ENCODE measurements at regions not wholly inside any gene's neighbourhood (a gene's known extent, or its start where the extent isn't known, plus 50 kb on each side); places are given as distances from the start of the nearest gene placed in this dataset.
A peak's percentile ranks its signal among the peaks of the same experiment; 100 is the strongest.

DNA sequence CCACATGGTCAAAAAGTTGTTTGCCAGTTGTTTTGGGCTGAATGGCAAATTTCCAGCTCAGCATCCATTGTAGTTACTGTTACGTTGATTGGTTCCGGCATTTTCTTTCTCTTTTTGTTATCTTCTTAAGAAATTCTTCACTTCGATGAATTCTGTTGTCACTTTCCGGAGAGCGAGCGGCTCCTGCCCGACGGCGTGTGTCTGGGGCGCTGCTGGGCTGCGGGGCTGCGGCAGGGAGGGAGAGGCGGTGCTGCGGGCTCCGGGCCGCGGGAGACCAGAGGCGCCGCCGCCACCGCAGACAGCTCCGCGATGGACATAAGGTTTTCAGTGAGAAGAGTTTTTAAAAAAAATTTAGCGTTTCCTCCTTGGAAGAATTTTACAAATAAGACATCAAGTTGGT lies 117.4 kb downstream of the RRM1 start:
- no peaks in the 10 kb centered on the region for H3K4me1 ChIP-seq (ENCODE audit: insufficient read depth)
- no peaks in the 10 kb centered on the region for H3K9me3 ChIP-seq (ENCODE audit: low read depth)
- H2AFZ ChIP-seq = peak overlapping the region; percentile 62
- H3K9me2 ChIP-seq (replicated peaks; ENCODE audit: insufficient read depth) = no peaks in the 10 kb centered on the region
- H4K20me1 ChIP-seq (ENCODE audit: insufficient read depth, poor library complexity, severe bottlenecking) = no peaks in the 10 kb centered on the region
- H3K79me2 ChIP-seq = no peaks in the 10 kb centered on the region
- no peak for DNase-seq (ENCODE audit: low spot score)
- H3K27me3 ChIP-seq = peaks cover 22% of the 10 kb centered on the region
- no peaks in the 10 kb centered on the region for H3K36me3 ChIP-seq (replicated peaks; ENCODE audit: insufficient read depth, low read depth)
- TF ChIP-seq, protein P1, sequence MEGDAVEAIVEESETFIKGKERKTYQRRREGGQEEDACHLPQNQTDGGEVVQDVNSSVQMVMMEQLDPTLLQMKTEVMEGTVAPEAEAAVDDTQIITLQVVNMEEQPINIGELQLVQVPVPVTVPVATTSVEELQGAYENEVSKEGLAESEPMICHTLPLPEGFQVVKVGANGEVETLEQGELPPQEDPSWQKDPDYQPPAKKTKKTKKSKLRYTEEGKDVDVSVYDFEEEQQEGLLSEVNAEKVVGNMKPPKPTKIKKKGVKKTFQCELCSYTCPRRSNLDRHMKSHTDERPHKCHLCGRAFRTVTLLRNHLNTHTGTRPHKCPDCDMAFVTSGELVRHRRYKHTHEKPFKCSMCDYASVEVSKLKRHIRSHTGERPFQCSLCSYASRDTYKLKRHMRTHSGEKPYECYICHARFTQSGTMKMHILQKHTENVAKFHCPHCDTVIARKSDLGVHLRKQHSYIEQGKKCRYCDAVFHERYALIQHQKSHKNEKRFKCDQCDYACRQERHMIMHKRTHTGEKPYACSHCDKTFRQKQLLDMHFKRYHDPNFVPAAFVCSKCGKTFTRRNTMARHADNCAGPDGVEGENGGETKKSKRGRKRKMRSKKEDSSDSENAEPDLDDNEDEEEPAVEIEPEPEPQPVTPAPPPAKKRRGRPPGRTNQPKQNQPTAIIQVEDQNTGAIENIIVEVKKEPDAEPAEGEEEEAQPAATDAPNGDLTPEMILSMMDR (IDR thresholded peaks at IDR 0.05; ENCODE audit: poor library complexity) = no peak
- peak; percentile 68 for TF ChIP-seq EZH2 (IDR thresholded peaks at IDR 0.05; ENCODE audit: borderline replicate concordance)
- no peak for TF ChIP-seq EZH2phosphoT487 (IDR thresholded peaks at IDR 0.05; ENCODE audit: low read depth, severe bottlenecking, unreplicated experiment)
- H3K27ac ChIP-seq = no peak overlapping the region
- H3K4me2 ChIP-seq = peak overlapping the region; percentile 76
- no peak overlapping the region for H3K4me3 ChIP-seq
- 8% methylated on average over 24 of the region's 24 CpGs for WGBS (ENCODE audit: low lambda C conversion rate, missing lambda C conversion rate)

DNA sequence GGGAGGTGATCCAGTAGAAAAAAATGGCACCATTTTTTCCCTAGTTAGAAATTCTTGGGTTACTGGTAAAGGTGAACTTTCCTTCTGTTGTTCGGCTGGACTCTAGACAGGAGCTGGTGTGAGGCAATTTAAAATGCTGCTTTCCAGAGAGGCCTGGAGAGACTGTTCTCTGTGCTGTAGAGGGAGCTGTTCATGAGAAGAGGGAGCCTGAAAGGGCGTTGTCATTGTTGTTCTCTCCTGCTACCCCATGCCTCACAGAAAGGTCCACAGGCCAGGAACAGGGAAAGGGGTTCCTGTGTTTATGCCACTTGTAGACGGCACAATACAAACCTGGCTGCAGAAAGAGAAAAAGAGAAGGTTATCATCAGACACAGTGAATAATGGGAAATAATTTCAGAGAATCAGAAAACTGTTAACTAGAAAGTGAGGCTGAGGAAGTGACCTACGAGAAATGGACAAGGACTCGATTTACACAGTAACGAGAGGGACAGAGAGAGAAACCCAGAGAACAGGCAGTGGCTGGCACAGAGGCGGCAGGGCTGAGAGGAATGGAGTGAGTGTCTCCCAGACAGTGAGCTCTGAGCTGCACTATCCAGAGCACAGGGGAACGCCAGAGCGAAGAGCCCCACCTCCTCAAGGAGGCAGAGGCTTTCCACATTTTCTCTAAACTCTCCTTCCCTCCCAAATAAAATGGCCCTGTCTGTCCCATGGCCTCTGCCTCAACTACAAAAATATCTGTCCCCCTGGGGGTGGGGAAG lies 109.2 kb downstream of the RRM1 start:
- 81% methylated on average over 9 of the region's 9 CpGs for WGBS (ENCODE audit: low lambda C conversion rate, missing lambda C conversion rate)
- Histone ChIP-seq H3K4me3 (no peak overlapping the region), H3K27ac (no peak overlapping the region), H3K36me3 (replicated peaks; ENCODE audit: insufficient read depth, low read depth) (no peaks in the 10 kb centered on the region), H3K4me2 (no peak overlapping the region), H3K9me2 (replicated peaks; ENCODE audit: insufficient read depth) (no peaks in the 10 kb centered on the region), H3K4me1 (ENCODE audit: insufficient read depth) (no peaks in the 10 kb centered on the region), H2AFZ (no peak overlapping the region), H3K79me2 (no peaks in the 10 kb centered on the region), H4K20me1 (ENCODE audit: insufficient read depth, poor library complexity, severe bottlenecking) (no peaks in the 10 kb centered on the region), H3K27me3 (no peaks in the 10 kb centered on the region), H3K9me3 (ENCODE audit: low read depth) (no peaks in the 10 kb centered on the region)
- no peak for DNase-seq (ENCODE audit: low spot score)
- TF ChIP-seq, protein P1 (IDR thresholded peaks at IDR 0.05; ENCODE audit: poor library complexity) = peak; percentile 17
- TF ChIP-seq EZH2 (IDR thresholded peaks at IDR 0.05; ENCODE audit: borderline replicate concordance) = no peak

DNA sequence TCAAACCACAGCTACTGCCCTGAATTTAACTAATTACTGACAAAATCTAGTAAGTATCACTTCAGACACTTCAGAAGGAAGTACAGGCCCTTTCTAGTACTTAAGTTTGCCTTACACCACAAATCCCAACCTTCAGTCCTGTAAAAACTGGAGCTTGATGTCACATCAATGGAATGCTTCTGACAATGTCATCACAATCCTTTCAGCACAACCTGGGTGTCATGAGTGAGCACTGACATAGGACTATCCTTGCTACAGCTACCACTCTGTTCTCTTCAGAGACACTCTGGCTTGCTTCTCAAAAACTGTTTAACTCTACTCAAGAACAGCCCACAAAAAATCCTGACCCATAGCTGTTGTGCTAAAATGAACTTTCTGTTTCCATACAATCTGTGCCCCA lies 108.2 kb downstream of the RRM1 start:
- no peaks in the 10 kb centered on the region for H3K27me3 ChIP-seq
- H2AFZ ChIP-seq = no peak overlapping the region
- no peaks in the 10 kb centered on the region for H3K79me2 ChIP-seq
- no peaks in the 10 kb centered on the region for H3K9me3 ChIP-seq (ENCODE audit: low read depth)
- no peaks in the 10 kb centered on the region for H3K9me2 ChIP-seq (replicated peaks; ENCODE audit: insufficient read depth)
- H3K4me3 ChIP-seq = no peak overlapping the region
- DNase-seq (ENCODE audit: low spot score) = no peak
- no peaks in the 10 kb centered on the region for H4K20me1 ChIP-seq (ENCODE audit: insufficient read depth, poor library complexity, severe bottlenecking)
- no peaks in the 10 kb centered on the region for H3K36me3 ChIP-seq (replicated peaks; ENCODE audit: insufficient read depth, low read depth)
- H3K4me1 ChIP-seq (ENCODE audit: insufficient read depth) = no peaks in the 10 kb centered on the region
- TF ChIP-seq, protein P1 (IDR thresholded peaks at IDR 0.05; ENCODE audit: poor library complexity) = no peak
- H3K27ac ChIP-seq = no peak overlapping the region
- H3K4me2 ChIP-seq = no peak overlapping the region

DNA sequence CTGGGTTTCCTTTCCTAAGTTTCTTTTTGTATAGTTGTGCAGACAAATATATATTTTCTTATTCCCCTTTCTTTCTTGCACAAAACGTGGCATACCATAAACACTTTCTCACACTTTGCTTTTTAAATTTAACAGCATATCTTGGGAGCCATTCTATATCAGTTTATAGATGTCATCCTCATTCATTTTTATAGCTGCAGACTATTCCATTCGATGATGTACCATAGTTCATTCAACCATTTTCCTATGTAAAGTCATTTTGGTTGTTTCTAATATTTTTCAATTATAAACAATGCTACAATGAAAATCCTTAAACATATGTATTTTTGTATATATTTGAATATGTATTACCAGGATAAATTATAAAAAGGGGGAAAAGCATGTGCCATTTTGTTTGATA lies 102.5 kb downstream of the RRM1 start:
- no peaks in the 10 kb centered on the region for H3K4me1 ChIP-seq (ENCODE audit: insufficient read depth)
- H3K27me3 ChIP-seq = no peaks in the 10 kb centered on the region
- no peaks in the 10 kb centered on the region for H4K20me1 ChIP-seq (ENCODE audit: insufficient read depth, poor library complexity, severe bottlenecking)
- H3K27ac ChIP-seq = no peak overlapping the region
- WGBS (ENCODE audit: low lambda C conversion rate, missing lambda C conversion rate) = 92% methylated on average over 2 of the region's 2 CpGs
- no peaks in the 10 kb centered on the region for H3K36me3 ChIP-seq (replicated peaks; ENCODE audit: insufficient read depth, low read depth)
- no peaks in the 10 kb centered on the region for H3K9me2 ChIP-seq (replicated peaks; ENCODE audit: insufficient read depth)
- H3K4me3 ChIP-seq = no peak overlapping the region
- TF ChIP-seq EZH2phosphoT487 (IDR thresholded peaks at IDR 0.05; ENCODE audit: low read depth, severe bottlenecking, unreplicated experiment) = no peak
- no peak for TF ChIP-seq EZH2 (IDR thresholded peaks at IDR 0.05; ENCODE audit: borderline replicate concordance)
- no peak overlapping the region for H3K4me2 ChIP-seq
- H3K79me2 ChIP-seq = no peaks in the 10 kb centered on the region
- H3K9me3 ChIP-seq (ENCODE audit: low read depth) = no peaks in the 10 kb centered on the region
- no peak for DNase-seq (ENCODE audit: low spot score)
- H2AFZ ChIP-seq = no peak overlapping the region
